Loucy (cell line): ENCODE measurements at regions not wholly inside any gene's neighbourhood (a gene's known extent, or its start where the extent isn't known, plus 50 kb on each side); places are given as distances from the start of the nearest gene placed in this dataset.

ENCODE experiments used
- H2AFZ ChIP-seq: fragments of 200-600 bp; sonication (generic); 2 replicates; pipeline ENCODE4 v1.6.0; 2016; ENCODE audit warnings: antibody characterized with exemption, mild to moderate bottlenecking, low read length, moderate library complexity
- H3F3A ChIP-seq: fragments of 200-600 bp; 2 replicates; pipeline ENCODE4 v1.6.0; 2016; ENCODE audit warnings: antibody characterized with exemption, low read depth, mild to moderate bottlenecking
- H3K27me3 ChIP-seq: fragments of 200-600 bp; sonication (generic); 2 replicates; pipeline ENCODE4 v1.6.1; 2014; ENCODE audit warnings: low read length, mild to moderate bottlenecking; ENCODE audit not compliant: insufficient read depth, poor library complexity, severe bottlenecking
- H3K36me3 ChIP-seq: fragments of 200-600 bp; sonication (generic); 2 replicates; pipeline ENCODE4 v1.6.1; 2016; ENCODE audit warnings: low read length; ENCODE audit not compliant: insufficient read depth
- H3K4me1 ChIP-seq: fragments of 200-600 bp; sonication (generic); 2 replicates; pipeline ENCODE4 v1.5.1; 2014; ENCODE audit warnings: low read length, mild to moderate bottlenecking; ENCODE audit not compliant: insufficient read depth, poor library complexity, severe bottlenecking
- H3K4me2 ChIP-seq: fragments of 200-600 bp; sonication (generic); 2 replicates; pipeline ENCODE4 v1.6.0; 2014; ENCODE audit warnings: antibody characterized with exemption, low read length, low read depth, mild to moderate bottlenecking; ENCODE audit not compliant: poor library complexity, severe bottlenecking
- H3K4me3 ChIP-seq: fragments of 200-600 bp; sonication (generic); 2 replicates; pipeline ENCODE4 v1.5.1; 2014; ENCODE audit warnings: low read length, mild to moderate bottlenecking, mixed read lengths; ENCODE audit not compliant: poor library complexity, severe bottlenecking
- H3K79me2 ChIP-seq: fragments of 200-600 bp; sonication (generic); 2 replicates; pipeline ENCODE4 v1.6.1; 2014; ENCODE audit warnings: low read length; ENCODE audit not compliant: insufficient read depth
- H3K9ac ChIP-seq: fragments of 200-600 bp; sonication (generic); 2 replicates; pipeline ENCODE4 v1.6.0; 2014; ENCODE audit warnings: mild to moderate bottlenecking, low read depth, low read length, moderate library complexity; ENCODE audit not compliant: poor library complexity, severe bottlenecking
- H3K9me2 ChIP-seq: fragments of 200-600 bp; sonication (generic); replicated peaks from 2 replicates; pipeline ENCODE4 v1.6.1; 2016; ENCODE audit warnings: low read depth, low read length, mixed read lengths
- H3K9me3 ChIP-seq: fragments of 200-600 bp; sonication (generic); 2 replicates; pipeline ENCODE4 v1.6.1; 2014; ENCODE audit warnings: mild to moderate bottlenecking, antibody characterized with exemption, low read length, low read depth; ENCODE audit not compliant: insufficient read depth
- H4K20me1 ChIP-seq: fragments of 200-600 bp; sonication (generic); 2 replicates; pipeline ENCODE4 v1.6.0; 2014; ENCODE audit warnings: antibody characterized with exemption, low read length, mild to moderate bottlenecking; ENCODE audit not compliant: insufficient read depth, poor library complexity, severe bottlenecking
- CTCF ChIP-seq: fragments of 200-600 bp; sonication (generic); conservative IDR thresholded peaks from 2 replicates; pipeline ENCODE4 v1.5.1; 2014; ENCODE audit warnings: mild to moderate bottlenecking, antibody characterized with exemption, low read length
- EZH2phosphoT487 ChIP-seq: fragments of 200-600 bp; IDR thresholded peaks from 2 replicates; pipeline ENCODE4 v1.6.1; 2018; ENCODE audit warnings: antibody characterized with exemption, mild to moderate bottlenecking, moderate library complexity, borderline replicate concordance

GRCh38 chr4:57360681-57361080 lies 250.5 kb upstream of the IGFBP7 start:
- no peaks in the 10 kb centered on the region for H3K4me1 ChIP-seq
- no peaks in the 10 kb centered on the region for H3K9me3 ChIP-seq
- no peaks in the 10 kb centered on the region for H3F3A ChIP-seq
- no peak overlapping the region for H2AFZ ChIP-seq
- H3K9ac ChIP-seq: no peak overlapping the region
- no peaks in the 10 kb centered on the region for H3K27me3 ChIP-seq
- no peaks in the 10 kb centered on the region for H3K9me2 ChIP-seq
- H3K36me3 ChIP-seq: no peaks in the 10 kb centered on the region
- no peak overlapping the region for H3K4me2 ChIP-seq
- H3K4me3 ChIP-seq: no peak overlapping the region
- H4K20me1 ChIP-seq: no peaks in the 10 kb centered on the region
- no peak for TF ChIP-seq EZH2phosphoT487
- no peak for TF ChIP-seq CTCF
- H3K79me2 ChIP-seq: no peaks in the 10 kb centered on the region

GRCh38 chr4:57355101-57355665 lies 245.0 kb upstream of the IGFBP7 start:
- no peak overlapping the region for H3K9ac ChIP-seq
- H4K20me1 ChIP-seq: no peaks in the 10 kb centered on the region
- H3K4me1 ChIP-seq: no peaks in the 10 kb centered on the region
- no peak overlapping the region for H2AFZ ChIP-seq
- H3K9me2 ChIP-seq: no peaks in the 10 kb centered on the region
- no peaks in the 10 kb centered on the region for H3K27me3 ChIP-seq
- H3K4me3 ChIP-seq: no peak overlapping the region
- H3K4me2 ChIP-seq: no peak overlapping the region
- H3K79me2 ChIP-seq: no peaks in the 10 kb centered on the region
- no peaks in the 10 kb centered on the region for H3K9me3 ChIP-seq
- H3K36me3 ChIP-seq: no peaks in the 10 kb centered on the region
- no peak for TF ChIP-seq EZH2phosphoT487
- TF ChIP-seq CTCF: no peak
- H3F3A ChIP-seq: no peaks in the 10 kb centered on the region

GRCh38 chr4:57351731-57352130 lies 241.5 kb upstream of the IGFBP7 start:
- no peaks in the 10 kb centered on the region for H3K27me3 ChIP-seq

More at GRCh38 chr4:57351731-57352130, 241.5 kb upstream of the IGFBP7 start:
- Histone ChIP-seq H3K9ac (no peak overlapping the region), H4K20me1 (no peaks in the 10 kb centered on the region), H3K4me3 (no peak overlapping the region), H3F3A (no peaks in the 10 kb centered on the region), H3K9me3 (no peaks in the 10 kb centered on the region), H2AFZ (no peak overlapping the region), H3K4me1 (no peaks in the 10 kb centered on the region), H3K4me2 (no peak overlapping the region), H3K79me2 (no peaks in the 10 kb centered on the region), H3K36me3 (no peaks in the 10 kb centered on the region), H3K9me2 (no peaks in the 10 kb centered on the region)
- no peak for TF ChIP-seq CTCF
- TF ChIP-seq EZH2phosphoT487: no peak
